ENCODE measurements at regions not wholly inside any gene's neighbourhood (a gene's known extent, or its start where the extent isn't known, plus 50 kb on each side); places are given as distances from the start of the nearest gene placed in this dataset.

GRCh38 chr5:144944936-144945335 lies 774.3 kb downstream of the KCTD16 start:
- H3K79me2 ChIP-seq (ENCODE audit: control insufficient read depth, insufficient read depth, low read length, poor library complexity), result no peaks in the 10 kb centered on the region
- no peak overlapping the region for H2BK5ac ChIP-seq (ENCODE audit: low read depth, low read length, poor library complexity)
- H3K4me1 ChIP-seq (ENCODE audit: control insufficient read depth in 1 of 2, insufficient read depth in 2 of 2, low read length in 2 of 2), result no peaks in the 10 kb centered on the region
- no peak overlapping the region for H3K23ac ChIP-seq (ENCODE audit: low read length)
- H4K12ac ChIP-seq (ENCODE audit: low read depth, low read length), result no peak overlapping the region
- H3K4ac ChIP-seq (ENCODE audit: low read depth, low read length), result no peak overlapping the region
- no peak overlapping the region for H3K18ac ChIP-seq (ENCODE audit: low read length)
- no peaks in the 10 kb centered on the region for H3K27me3 ChIP-seq (ENCODE audit: insufficient read depth, low read length)
- no peaks in the 10 kb centered on the region for H3K79me1 ChIP-seq (ENCODE audit: low read length)
- no peak overlapping the region for H2AFZ ChIP-seq (ENCODE audit: insufficient read depth, low read length, poor library complexity)
- no peak overlapping the region for H3K4me2 ChIP-seq (ENCODE audit: low read length)
- no peak overlapping the region for H3K14ac ChIP-seq (ENCODE audit: low read length)
- H2AK5ac ChIP-seq (ENCODE audit: low read length), result no peak overlapping the region
- no peak overlapping the region for H3K9ac ChIP-seq (ENCODE audit: low read length)
- WGBS (ENCODE audit: extremely low coverage, insufficient coverage, insufficient read length), result no CpG with 5 or more reads among the region's 4 CpGs
- H3K27ac ChIP-seq (ENCODE audit: low read depth, low read length), result no peak overlapping the region
- H4K91ac ChIP-seq (ENCODE audit: low read depth, low read length), result no peak overlapping the region
- no peak overlapping the region for H2BK120ac ChIP-seq (ENCODE audit: insufficient read depth, low read length, poor library complexity)
- H3K9me3 ChIP-seq (ENCODE audit: insufficient read depth, low read depth, low read length), result no peaks in the 10 kb centered on the region
- H4K8ac ChIP-seq (ENCODE audit: low read depth, low read length), result no peak overlapping the region
- no peak overlapping the region for H3K4me3 ChIP-seq (ENCODE audit: low read depth, low read length)
- no peaks in the 10 kb centered on the region for H3K36me3 ChIP-seq (ENCODE audit: control insufficient read depth in 1 of 2, insufficient read depth in 2 of 2, low read length in 2 of 2)
- no peak overlapping the region for H2BK12ac ChIP-seq (ENCODE audit: low read length)
- DNase-seq, result no peak

GRCh38 chr5:144941004-144941403 lies 770.3 kb downstream of the KCTD16 start:
- H4K91ac ChIP-seq (ENCODE audit: low read depth, low read length), result no peak overlapping the region
- no peaks in the 10 kb centered on the region for H3K27me3 ChIP-seq (ENCODE audit: insufficient read depth, low read length)
- no peaks in the 10 kb centered on the region for H3K4me1 ChIP-seq (ENCODE audit: control insufficient read depth in 1 of 2, insufficient read depth in 2 of 2, low read length in 2 of 2)
- H3K9ac ChIP-seq (ENCODE audit: low read length), result no peak overlapping the region
- no peak overlapping the region for H3K4ac ChIP-seq (ENCODE audit: low read depth, low read length)
- no peak overlapping the region for H3K18ac ChIP-seq (ENCODE audit: low read length)
- H4K8ac ChIP-seq (ENCODE audit: low read depth, low read length), result no peak overlapping the region
- H2AFZ ChIP-seq (ENCODE audit: insufficient read depth, low read length, poor library complexity), result no peak overlapping the region
- no peak overlapping the region for H3K27ac ChIP-seq (ENCODE audit: low read depth, low read length)
- no peak overlapping the region for H2BK5ac ChIP-seq (ENCODE audit: low read depth, low read length, poor library complexity)
- H3K4me3 ChIP-seq (ENCODE audit: low read depth, low read length), result no peak overlapping the region
- H2BK120ac ChIP-seq (ENCODE audit: insufficient read depth, low read length, poor library complexity), result no peak overlapping the region
- H4K12ac ChIP-seq (ENCODE audit: low read depth, low read length), result no peak overlapping the region
- H3K14ac ChIP-seq (ENCODE audit: low read length), result no peak overlapping the region
- H3K79me2 ChIP-seq (ENCODE audit: control insufficient read depth, insufficient read depth, low read length, poor library complexity), result no peaks in the 10 kb centered on the region
- no peaks in the 10 kb centered on the region for H3K9me3 ChIP-seq (ENCODE audit: insufficient read depth, low read depth, low read length)
- no peak overlapping the region for H3K23ac ChIP-seq (ENCODE audit: low read length)
- H3K4me2 ChIP-seq (ENCODE audit: low read length), result no peak overlapping the region
- no peak overlapping the region for H2BK12ac ChIP-seq (ENCODE audit: low read length)
- DNase-seq, result no peak
- no peaks in the 10 kb centered on the region for H3K79me1 ChIP-seq (ENCODE audit: low read length)
- H2AK5ac ChIP-seq (ENCODE audit: low read length), result no peak overlapping the region
- no peaks in the 10 kb centered on the region for H3K36me3 ChIP-seq (ENCODE audit: control insufficient read depth in 1 of 2, insufficient read depth in 2 of 2, low read length in 2 of 2)

GRCh38 chr5:144918371-144918770 lies 747.7 kb downstream of the KCTD16 start:
- WGBS (ENCODE audit: extremely low coverage, insufficient coverage, insufficient read length), result no CpG with 5 or more reads among the region's 1 CpG
- Histone ChIP-seq H4K91ac (ENCODE audit: low read depth, low read length) (no peak overlapping the region), H3K9ac (ENCODE audit: low read length) (no peak overlapping the region), H4K12ac (ENCODE audit: low read depth, low read length) (no peak overlapping the region), H3K79me2 (ENCODE audit: control insufficient read depth, insufficient read depth, low read length, poor library complexity) (no peaks in the 10 kb centered on the region), H3K27ac (ENCODE audit: low read depth, low read length) (no peak overlapping the region), H3K4me3 (ENCODE audit: low read depth, low read length) (no peak overlapping the region), H3K4me2 (ENCODE audit: low read length) (no peak overlapping the region), H3K23ac (ENCODE audit: low read length) (no peak overlapping the region), H2BK5ac (ENCODE audit: low read depth, low read length, poor library complexity) (no peak overlapping the region), H3K27me3 (ENCODE audit: insufficient read depth, low read length) (no peaks in the 10 kb centered on the region), H2BK12ac (ENCODE audit: low read length) (no peak overlapping the region), H3K9me3 (ENCODE audit: insufficient read depth, low read depth, low read length) (no peaks in the 10 kb centered on the region), H3K79me1 (ENCODE audit: low read length) (no peaks in the 10 kb centered on the region), H4K8ac (ENCODE audit: low read depth, low read length) (no peak overlapping the region), H2AK5ac (ENCODE audit: low read length) (no peak overlapping the region), H2BK120ac (ENCODE audit: insufficient read depth, low read length, poor library complexity) (no peak overlapping the region), H3K36me3 (ENCODE audit: control insufficient read depth in 1 of 2, insufficient read depth in 2 of 2, low read length in 2 of 2) (no peaks in the 10 kb centered on the region), H3K18ac (ENCODE audit: low read length) (no peak overlapping the region), H2AFZ (ENCODE audit: insufficient read depth, low read length, poor library complexity) (no peak overlapping the region), H3K4me1 (ENCODE audit: control insufficient read depth in 1 of 2, insufficient read depth in 2 of 2, low read length in 2 of 2) (no peaks in the 10 kb centered on the region), H3K14ac (ENCODE audit: low read length) (no peak overlapping the region), H3K4ac (ENCODE audit: low read depth, low read length) (no peak overlapping the region)
- DNase-seq, result no peak

GRCh38 chr5:144915452-144915851 lies 744.8 kb downstream of the KCTD16 start:
- no peaks in the 10 kb centered on the region for H3K79me2 ChIP-seq (ENCODE audit: control insufficient read depth, insufficient read depth, low read length, poor library complexity)
- no peaks in the 10 kb centered on the region for H3K36me3 ChIP-seq (ENCODE audit: control insufficient read depth in 1 of 2, insufficient read depth in 2 of 2, low read length in 2 of 2)
- no peaks in the 10 kb centered on the region for H3K27me3 ChIP-seq (ENCODE audit: insufficient read depth, low read length)
- H2BK5ac ChIP-seq (ENCODE audit: low read depth, low read length, poor library complexity), result no peak overlapping the region
- no peak overlapping the region for H3K23ac ChIP-seq (ENCODE audit: low read length)
- no peak overlapping the region for H2AFZ ChIP-seq (ENCODE audit: insufficient read depth, low read length, poor library complexity)
- no peak overlapping the region for H2BK12ac ChIP-seq (ENCODE audit: low read length)
- no peaks in the 10 kb centered on the region for H3K4me1 ChIP-seq (ENCODE audit: control insufficient read depth in 1 of 2, insufficient read depth in 2 of 2, low read length in 2 of 2)
- H3K79me1 ChIP-seq (ENCODE audit: low read length), result no peaks in the 10 kb centered on the region
- H3K4me3 ChIP-seq (ENCODE audit: low read depth, low read length), result no peak overlapping the region
- H3K18ac ChIP-seq (ENCODE audit: low read length), result no peak overlapping the region
- H3K9me3 ChIP-seq (ENCODE audit: insufficient read depth, low read depth, low read length), result no peaks in the 10 kb centered on the region
- H2AK5ac ChIP-seq (ENCODE audit: low read length), result no peak overlapping the region
- H3K14ac ChIP-seq (ENCODE audit: low read length), result no peak overlapping the region
- no peak for DNase-seq
- H4K91ac ChIP-seq (ENCODE audit: low read depth, low read length), result no peak overlapping the region
- H3K27ac ChIP-seq (ENCODE audit: low read depth, low read length), result no peak overlapping the region
- no peak overlapping the region for H3K4ac ChIP-seq (ENCODE audit: low read depth, low read length)
- no peak overlapping the region for H4K8ac ChIP-seq (ENCODE audit: low read depth, low read length)
- peak overlapping the region; percentile 68 for H3K9ac ChIP-seq (ENCODE audit: low read length)
- H4K12ac ChIP-seq (ENCODE audit: low read depth, low read length), result no peak overlapping the region
- no peak overlapping the region for H3K4me2 ChIP-seq (ENCODE audit: low read length)
- H2BK120ac ChIP-seq (ENCODE audit: insufficient read depth, low read length, poor library complexity), result no peak overlapping the region

GRCh38 chr5:144913661-144914060 lies 743.0 kb downstream of the KCTD16 start:
- Histone ChIP-seq H4K91ac (ENCODE audit: low read depth, low read length) (no peak overlapping the region), H3K4ac (ENCODE audit: low read depth, low read length) (no peak overlapping the region), H3K18ac (ENCODE audit: low read length) (no peak overlapping the region), H3K27me3 (ENCODE audit: insufficient read depth, low read length) (no peaks in the 10 kb centered on the region), H3K14ac (ENCODE audit: low read length) (no peak overlapping the region), H2BK120ac (ENCODE audit: insufficient read depth, low read length, poor library complexity) (no peak overlapping the region), H3K79me2 (ENCODE audit: control insufficient read depth, insufficient read depth, low read length, poor library complexity) (no peaks in the 10 kb centered on the region), H3K27ac (ENCODE audit: low read depth, low read length) (no peak overlapping the region), H2AFZ (ENCODE audit: insufficient read depth, low read length, poor library complexity) (no peak overlapping the region), H2BK5ac (ENCODE audit: low read depth, low read length, poor library complexity) (no peak overlapping the region), H3K9ac (ENCODE audit: low read length) (no peak overlapping the region), H2BK12ac (ENCODE audit: low read length) (no peak overlapping the region), H3K79me1 (ENCODE audit: low read length) (no peaks in the 10 kb centered on the region), H3K36me3 (ENCODE audit: control insufficient read depth in 1 of 2, insufficient read depth in 2 of 2, low read length in 2 of 2) (no peaks in the 10 kb centered on the region), H4K12ac (ENCODE audit: low read depth, low read length) (no peak overlapping the region), H3K4me2 (ENCODE audit: low read length) (no peak overlapping the region), H4K8ac (ENCODE audit: low read depth, low read length) (no peak overlapping the region), H2AK5ac (ENCODE audit: low read length) (no peak overlapping the region), H3K9me3 (ENCODE audit: insufficient read depth, low read depth, low read length) (no peaks in the 10 kb centered on the region), H3K4me1 (ENCODE audit: control insufficient read depth in 1 of 2, insufficient read depth in 2 of 2, low read length in 2 of 2) (no peaks in the 10 kb centered on the region), H3K4me3 (ENCODE audit: low read depth, low read length) (no peak overlapping the region), H3K23ac (ENCODE audit: low read length) (no peak overlapping the region)
- no CpG with 5 or more reads among the region's 2 CpGs for WGBS (ENCODE audit: extremely low coverage, insufficient coverage, insufficient read length)
- no peak for DNase-seq

Data from trophoblast cell (in vitro differentiated cells and primary cell).